Ascending aorta (tissue), 2 donors: ENCODE measurements at regions not wholly inside any gene's neighbourhood (a gene's known extent, or its start where the extent isn't known, plus 50 kb on each side); places are given as distances from the start of the nearest gene placed in this dataset.

Source experiments
- DNase-seq, 2 donors: peaks; one replicate each; pipeline ENCODE4 v3.0.0-alpha.2; 2019; ENCODE audit warnings: low spot score in 2 of 2
- H3K27ac ChIP-seq, 2 donors: fragments of 200-600 bp; sonication (generic); one replicate each; pipeline ENCODE4 v1.5.1; 2016 to 2017; ENCODE audit warnings: mild to moderate bottlenecking in 1 of 2
- H3K27me3 ChIP-seq: fragments of 200-600 bp; sonication (generic); one replicate; pipeline ENCODE4 v1.5.1; 2017
- H3K36me3 ChIP-seq, 2 donors: fragments of 200-600 bp; sonication (generic); one replicate each; pipeline ENCODE4 v1.5.1; 2016
- H3K4me1 ChIP-seq, 2 donors: fragments of 200-600 bp; sonication (generic); one replicate each; pipeline ENCODE4 v1.5.1; 2016 to 2017; ENCODE audit warnings: mild to moderate bottlenecking in 1 of 2
- H3K4me3 ChIP-seq, 2 donors: fragments of 200-600 bp; sonication (generic); one replicate each; pipeline ENCODE4 v1.5.1; 2016 to 2017; ENCODE audit warnings: mild to moderate bottlenecking in 1 of 2
- H3K9me3 ChIP-seq, 2 donors: fragments of 200-600 bp; sonication (generic); one replicate each; pipeline ENCODE4 v1.5.1; 2016
- intact Hi-C: fragments of 100-400 bp; cut with DNase I; formaldehyde crosslinking; loops from one replicate; pipeline ENCODE4 v1.15.1; 2023
- TF ChIP-seq, protein P1 (sequence below), 3 experiments: fragments of 200-600 bp in 2 of 3; fragments of 450-650 bp in 1 of 3; sonication (generic) in 2 of 3; IDR thresholded peaks; one replicate each; pipeline ENCODE4 v1.5.1; 2016 to 2019; ENCODE audit warnings: antibody characterized with exemption in 3 of 3, mild to moderate bottlenecking in 1 of 3, moderate library complexity in 1 of 3

DNA sequence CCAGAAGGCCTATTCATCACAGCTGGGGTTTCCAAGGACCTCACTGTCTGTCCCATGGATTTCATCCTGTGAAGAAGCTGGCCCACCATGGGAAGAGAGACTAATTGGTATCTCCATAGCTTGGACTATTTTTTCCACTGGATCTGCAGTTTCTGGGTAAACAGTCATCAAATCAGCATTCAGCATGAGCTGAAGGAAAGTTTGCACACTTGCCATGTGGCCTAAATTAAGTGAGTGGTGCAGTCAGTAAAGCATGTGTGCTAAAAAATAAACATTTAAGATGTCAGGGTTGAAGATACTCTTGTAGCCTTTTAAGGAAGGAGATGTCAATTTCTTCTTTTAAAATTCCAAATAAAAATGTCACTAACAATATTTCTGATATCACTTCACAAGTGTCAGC lies 381.1 kb upstream of the ZMIZ1 start:
- Histone ChIP-seq H3K36me3 (no peaks in the 10 kb centered on the region), H3K4me1 (peaks cover 0 to 20% of the 10 kb centered on the region in 2 donors), H3K27me3 (no peaks in the 10 kb centered on the region), H3K9me3 (no peaks in the 10 kb centered on the region), H3K27ac (no peak overlapping the region), H3K4me3 (no peak overlapping the region)
- DNase-seq = no peak
- TF ChIP-seq, protein P1, sequence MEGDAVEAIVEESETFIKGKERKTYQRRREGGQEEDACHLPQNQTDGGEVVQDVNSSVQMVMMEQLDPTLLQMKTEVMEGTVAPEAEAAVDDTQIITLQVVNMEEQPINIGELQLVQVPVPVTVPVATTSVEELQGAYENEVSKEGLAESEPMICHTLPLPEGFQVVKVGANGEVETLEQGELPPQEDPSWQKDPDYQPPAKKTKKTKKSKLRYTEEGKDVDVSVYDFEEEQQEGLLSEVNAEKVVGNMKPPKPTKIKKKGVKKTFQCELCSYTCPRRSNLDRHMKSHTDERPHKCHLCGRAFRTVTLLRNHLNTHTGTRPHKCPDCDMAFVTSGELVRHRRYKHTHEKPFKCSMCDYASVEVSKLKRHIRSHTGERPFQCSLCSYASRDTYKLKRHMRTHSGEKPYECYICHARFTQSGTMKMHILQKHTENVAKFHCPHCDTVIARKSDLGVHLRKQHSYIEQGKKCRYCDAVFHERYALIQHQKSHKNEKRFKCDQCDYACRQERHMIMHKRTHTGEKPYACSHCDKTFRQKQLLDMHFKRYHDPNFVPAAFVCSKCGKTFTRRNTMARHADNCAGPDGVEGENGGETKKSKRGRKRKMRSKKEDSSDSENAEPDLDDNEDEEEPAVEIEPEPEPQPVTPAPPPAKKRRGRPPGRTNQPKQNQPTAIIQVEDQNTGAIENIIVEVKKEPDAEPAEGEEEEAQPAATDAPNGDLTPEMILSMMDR (IDR thresholded peaks at IDR 0.05) = no peak
- intact Hi-C loops = loop anchor here (5.0 kb wide), 1 partner anchor 380 kb away; the partner anchor contains the start of gene ZMIZ1

DNA sequence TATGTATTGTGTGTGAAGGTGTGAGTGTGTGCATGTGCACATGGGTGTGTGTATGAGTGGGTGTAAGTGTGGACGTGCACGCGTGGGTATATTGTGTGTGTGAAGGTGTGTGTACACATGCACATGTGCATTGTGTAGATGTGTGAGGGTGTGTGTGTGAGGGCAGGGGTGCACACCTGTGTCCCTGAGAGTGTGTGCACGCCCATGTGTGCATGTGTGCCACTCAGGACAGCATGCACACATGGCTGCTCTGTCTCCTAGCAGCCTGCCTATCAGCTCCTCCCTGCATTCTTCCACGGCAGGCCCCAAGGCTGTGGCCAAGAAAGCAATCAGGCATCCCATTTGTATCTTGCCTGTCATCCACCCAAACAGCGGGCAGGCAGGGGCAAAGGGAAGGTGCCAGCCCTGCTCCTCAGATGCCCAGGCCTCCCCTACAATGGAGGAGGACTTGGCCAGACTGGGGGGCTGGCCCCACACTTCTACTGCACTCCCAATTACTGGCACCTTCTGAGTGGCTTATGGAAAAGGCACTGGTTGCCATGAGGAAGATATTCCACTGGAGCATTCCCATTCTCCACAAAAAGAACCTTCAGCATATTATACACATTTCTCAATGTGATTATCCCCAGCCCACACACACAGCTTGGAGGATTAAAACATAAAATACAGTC lies 380.4 kb upstream of the ZMIZ1 start:
- TF ChIP-seq, protein P1 (IDR thresholded peaks at IDR 0.05) = no peak
- Histone ChIP-seq H3K4me1 (peaks cover 0 to 20% of the 10 kb centered on the region in 2 donors), H3K4me3 (no peak overlapping the region), H3K9me3 (no peaks in the 10 kb centered on the region), H3K27ac (peak overlapping the region in 1 of 2 donors; percentile 68), H3K27me3 (no peaks in the 10 kb centered on the region), H3K36me3 (no peaks in the 10 kb centered on the region)
- intact Hi-C loops = loop anchor here (5.0 kb wide), 1 partner anchor 379 kb away; the partner anchor contains the start of gene ZMIZ1
- no peak for DNase-seq

DNA sequence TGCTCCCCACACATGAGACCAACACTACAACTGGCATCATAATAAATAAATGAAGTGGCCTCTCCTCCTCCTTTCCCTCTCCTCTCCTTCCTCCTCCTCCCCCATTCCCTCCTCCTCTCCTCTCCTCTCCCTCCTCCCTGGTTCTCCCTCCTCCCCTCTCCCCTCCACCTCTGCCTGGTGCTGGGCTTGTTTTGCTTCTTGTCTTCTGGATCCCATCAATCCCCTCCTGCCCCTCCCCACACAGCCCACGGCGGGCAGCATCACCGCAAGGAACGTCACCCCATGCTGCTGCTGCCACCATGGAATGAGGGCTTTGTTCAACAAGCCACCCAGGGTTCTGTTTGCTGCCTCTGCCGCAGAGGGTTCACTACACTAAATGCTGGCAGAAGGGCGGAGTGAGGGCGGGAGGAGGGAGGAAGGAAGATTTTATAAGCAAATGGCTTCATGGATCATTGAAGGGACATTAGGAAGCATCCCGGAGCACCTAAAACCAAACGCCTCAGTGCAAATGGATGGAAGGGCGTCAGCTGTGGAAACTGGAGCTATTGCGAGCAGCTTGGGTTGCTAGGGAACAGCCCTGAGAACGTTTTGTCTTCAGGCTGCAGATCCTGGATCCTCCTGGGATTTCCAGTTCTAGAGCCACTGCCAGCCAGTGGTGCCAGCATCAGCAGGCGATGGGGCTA lies 379.7 kb upstream of the ZMIZ1 start:
- no peaks in the 10 kb centered on the region for H3K9me3 ChIP-seq
- H3K4me3 ChIP-seq = peak overlapping the region in 1 of 2 donors; percentile 55
- intact Hi-C loops = loop anchor here (5.0 kb wide), 1 partner anchor 378 kb away; the partner anchor contains the start of gene ZMIZ1
- peak; percentile 59 to 86 for DNase-seq
- H3K27ac ChIP-seq = peak overlapping the region; percentile 55 to 68
- no peaks in the 10 kb centered on the region for H3K27me3 ChIP-seq
- H3K36me3 ChIP-seq = no peaks in the 10 kb centered on the region
- TF ChIP-seq, protein P1 (IDR thresholded peaks at IDR 0.05) = no peak
- H3K4me1 ChIP-seq = peaks cover 0 to 20% of the 10 kb centered on the region in 2 donors

DNA sequence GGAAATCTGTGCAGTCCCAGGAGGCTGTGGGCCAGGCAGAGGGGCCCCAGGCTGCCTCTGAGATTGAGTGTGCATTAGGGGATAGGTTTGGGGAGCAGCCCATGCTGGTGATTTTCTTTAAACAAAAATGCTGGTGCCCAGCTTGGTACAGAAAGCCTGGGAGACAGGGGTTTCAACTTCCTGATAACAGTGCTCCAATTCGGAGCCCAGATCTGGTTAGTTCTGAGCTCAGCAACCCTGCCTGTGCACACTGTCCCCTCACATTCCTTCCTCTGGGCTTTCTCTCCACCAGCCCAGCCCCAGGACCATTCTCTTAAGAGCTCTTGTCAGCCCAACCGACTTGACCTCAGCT lies 379.2 kb upstream of the ZMIZ1 start:
- Histone ChIP-seq H3K9me3 (no peaks in the 10 kb centered on the region), H3K4me3 (peak overlapping the region in 1 of 2 donors; percentile 55), H3K4me1 (peaks cover 0 to 20% of the 10 kb centered on the region in 2 donors), H3K27me3 (no peaks in the 10 kb centered on the region), H3K36me3 (no peaks in the 10 kb centered on the region), H3K27ac (peak overlapping the region; percentile 52 to 55)
- DNase-seq = no peak
- intact Hi-C loops = loop anchor here (5.0 kb wide), 1 partner anchor 378 kb away; the partner anchor contains the start of gene ZMIZ1
- TF ChIP-seq, protein P1 (IDR thresholded peaks at IDR 0.05) = no peak

DNA sequence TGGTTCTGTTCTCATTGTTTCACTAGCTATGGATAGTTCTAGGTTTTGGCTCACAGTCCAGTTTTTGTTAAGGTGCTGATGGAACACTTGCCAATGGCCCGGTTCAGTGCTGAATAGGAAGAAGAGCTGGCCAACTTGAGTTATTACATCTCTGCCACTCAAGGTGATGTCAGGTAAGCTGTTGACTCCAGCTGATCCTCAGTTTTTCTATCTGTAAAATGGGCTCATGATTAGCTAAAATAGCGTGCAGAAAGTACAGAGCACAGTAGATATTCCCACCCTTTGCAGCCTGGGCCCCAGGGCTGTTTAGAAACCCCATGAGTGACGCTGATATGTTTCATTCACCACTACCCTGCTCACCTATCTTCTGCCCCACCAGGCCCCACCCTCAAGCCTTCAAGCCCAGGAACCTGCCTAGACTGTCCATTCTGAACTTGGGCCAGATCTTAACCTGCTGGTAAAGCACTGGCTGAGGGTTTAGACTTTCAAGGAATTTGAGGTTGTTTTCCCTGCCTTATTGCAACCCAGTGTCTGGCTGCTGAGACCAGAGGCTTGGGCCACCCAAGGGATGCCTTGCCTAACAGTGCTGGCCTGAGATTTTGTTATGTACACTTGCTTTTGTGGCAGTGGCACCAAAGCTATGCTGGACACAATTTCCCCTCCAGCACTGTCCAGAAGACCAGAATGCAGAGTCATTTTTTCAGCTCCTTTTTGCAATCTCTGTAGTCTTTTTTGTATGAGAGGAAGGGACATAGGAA lies 378.2 kb upstream of the ZMIZ1 start:
- TF ChIP-seq, protein P1 (IDR thresholded peaks at IDR 0.05) = no peak
- H3K36me3 ChIP-seq = no peaks in the 10 kb centered on the region
- intact Hi-C loops = no loop called here
- no peak overlapping the region for H3K27ac ChIP-seq
- H3K4me3 ChIP-seq = no peak overlapping the region
- no peaks in the 10 kb centered on the region for H3K27me3 ChIP-seq
- DNase-seq = no peak
- H3K9me3 ChIP-seq = no peaks in the 10 kb centered on the region
- H3K4me1 ChIP-seq = peaks cover 0 to 20% of the 10 kb centered on the region in 2 donors
